Breast epithelium (tissue), 3 donors: ENCODE measurements at regions not wholly inside any gene's neighbourhood (a gene's known extent, or its start where the extent isn't known, plus 50 kb on each side); places are given as distances from the start of the nearest gene placed in this dataset.

Experiments
- POLR2A ChIP-seq: fragments of 450-650 bp; IDR thresholded peaks from one replicate; pipeline ENCODE4 v1.6.1; 2016; ENCODE audit warnings: antibody characterized with exemption, mild to moderate bottlenecking, moderate library complexity
- POLR2AphosphoS5 ChIP-seq, 3 donors: sonication (generic); formaldehyde crosslinking; IDR thresholded peaks; one replicate each; pipeline ENCODE4 v1.6.1; 2017; ENCODE audit warnings: antibody characterized with exemption in 3 of 3
- TF ChIP-seq, protein P1 (sequence below), 3 donors: fragments of 450-650 bp; IDR thresholded peaks; one replicate each; pipeline ENCODE4 v1.5.1; 2016 to 2017; ENCODE audit warnings: antibody characterized with exemption in 3 of 3, mild to moderate bottlenecking in 3 of 3, moderate library complexity in 3 of 3

DNA sequence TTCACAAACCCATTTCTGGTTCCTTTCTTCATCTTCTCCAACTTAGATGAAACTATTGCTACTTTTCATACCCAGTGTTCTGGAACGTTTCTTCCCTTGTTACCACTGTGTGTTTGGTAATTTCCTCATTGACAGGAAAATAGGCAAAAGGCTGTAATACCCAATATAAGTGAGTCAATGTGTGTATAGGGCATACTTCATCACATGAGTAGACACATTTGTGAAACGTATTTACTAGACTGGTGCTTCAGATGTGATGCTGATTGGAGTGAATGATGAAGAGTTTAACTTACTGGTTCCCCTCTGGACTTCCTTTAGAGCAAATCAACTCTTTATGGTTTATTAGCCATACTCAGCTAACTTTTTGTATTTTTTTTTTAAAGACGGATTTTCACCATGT, 195.1 kb upstream of the ATP6AP2 start:
- TF ChIP-seq, protein P1, sequence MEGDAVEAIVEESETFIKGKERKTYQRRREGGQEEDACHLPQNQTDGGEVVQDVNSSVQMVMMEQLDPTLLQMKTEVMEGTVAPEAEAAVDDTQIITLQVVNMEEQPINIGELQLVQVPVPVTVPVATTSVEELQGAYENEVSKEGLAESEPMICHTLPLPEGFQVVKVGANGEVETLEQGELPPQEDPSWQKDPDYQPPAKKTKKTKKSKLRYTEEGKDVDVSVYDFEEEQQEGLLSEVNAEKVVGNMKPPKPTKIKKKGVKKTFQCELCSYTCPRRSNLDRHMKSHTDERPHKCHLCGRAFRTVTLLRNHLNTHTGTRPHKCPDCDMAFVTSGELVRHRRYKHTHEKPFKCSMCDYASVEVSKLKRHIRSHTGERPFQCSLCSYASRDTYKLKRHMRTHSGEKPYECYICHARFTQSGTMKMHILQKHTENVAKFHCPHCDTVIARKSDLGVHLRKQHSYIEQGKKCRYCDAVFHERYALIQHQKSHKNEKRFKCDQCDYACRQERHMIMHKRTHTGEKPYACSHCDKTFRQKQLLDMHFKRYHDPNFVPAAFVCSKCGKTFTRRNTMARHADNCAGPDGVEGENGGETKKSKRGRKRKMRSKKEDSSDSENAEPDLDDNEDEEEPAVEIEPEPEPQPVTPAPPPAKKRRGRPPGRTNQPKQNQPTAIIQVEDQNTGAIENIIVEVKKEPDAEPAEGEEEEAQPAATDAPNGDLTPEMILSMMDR (IDR thresholded peaks at IDR 0.05): no peak
- TF ChIP-seq POLR2A (no peak), POLR2AphosphoS5 (IDR thresholded peaks at IDR 0.05) (no peak)
